ENCODE measurements at regions not wholly inside any gene's neighbourhood (a gene's known extent, or its start where the extent isn't known, plus 50 kb on each side); places are given as distances from the start of the nearest gene placed in this dataset.

DNA sequence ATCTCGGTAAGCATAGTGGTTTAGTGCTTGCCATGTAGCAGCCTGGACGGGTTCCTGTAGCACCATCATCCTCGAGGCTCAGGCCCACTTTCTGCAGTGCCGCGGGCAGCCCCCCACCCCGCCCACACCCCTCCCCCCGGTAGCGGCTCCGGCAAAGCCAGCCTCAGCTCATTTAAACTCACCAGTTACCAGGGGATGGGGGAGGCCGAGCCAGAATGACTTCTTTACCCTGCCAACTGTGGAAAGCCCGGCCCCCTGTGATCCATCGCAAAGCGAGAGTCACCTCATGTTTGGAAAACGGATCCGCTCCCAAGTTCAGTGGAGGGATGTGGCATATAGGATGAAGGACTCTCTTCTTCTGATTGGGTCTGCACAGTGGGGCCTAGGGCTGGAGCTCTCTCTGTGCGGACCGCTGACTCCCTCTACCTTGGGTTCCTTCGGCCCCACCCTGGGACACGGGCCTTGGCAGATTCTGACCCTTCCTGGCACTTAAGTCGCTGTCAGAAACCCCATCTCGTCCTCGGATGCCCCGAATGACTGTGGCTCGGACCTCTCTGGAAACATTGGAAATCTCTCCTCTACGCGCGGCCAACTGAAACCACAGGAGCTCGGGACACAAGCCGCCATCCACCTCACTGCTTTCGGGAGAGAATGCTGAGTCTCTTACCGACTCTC lies 337.8 kb upstream of the DEFB115 start:
- Histone ChIP-seq H3K27ac (ENCODE audit: low read length) (no peak overlapping the region), H3K4me2 (ENCODE audit: low read depth, low read length) (no peak overlapping the region), H3K79me2 (ENCODE audit: low read length) (no peaks in the 10 kb centered on the region), H3F3A (ENCODE audit: insufficient read depth, low read length) (no peaks in the 10 kb centered on the region), H3K9me3 (replicated peaks; ENCODE audit: insufficient read depth, low read length) (no peaks in the 10 kb centered on the region), H2AFZ (ENCODE audit: low read length) (no peak overlapping the region), H3K4me1 (ENCODE audit: low read length) (no peaks in the 10 kb centered on the region), H3K9ac (ENCODE audit: low read length) (no peak overlapping the region), H3K36me3 (replicated peaks; ENCODE audit: insufficient read depth, low read length) (no peaks in the 10 kb centered on the region), H3K9me2 (replicated peaks; ENCODE audit: insufficient read depth, low read length) (no peaks in the 10 kb centered on the region), H3K27me3 (replicated peaks; ENCODE audit: insufficient read depth, low read length) (no peaks in the 10 kb centered on the region), H3K4me3 (ENCODE audit: low read length) (no peak overlapping the region), H4K20me1 (ENCODE audit: insufficient read depth, low read length) (no peaks in the 10 kb centered on the region)
- no peak for DNase-seq
- TF ChIP-seq EZH2phosphoT487 (IDR thresholded peaks at IDR 0.05; ENCODE audit: low read length) (no peak), CTCF (IDR thresholded peaks at IDR 0.05; ENCODE audit: low read length) (no peak), EZH2 (optimal IDR thresholded peaks at IDR 0.05; ENCODE audit: low read depth, low read length) (no peak)

DNA sequence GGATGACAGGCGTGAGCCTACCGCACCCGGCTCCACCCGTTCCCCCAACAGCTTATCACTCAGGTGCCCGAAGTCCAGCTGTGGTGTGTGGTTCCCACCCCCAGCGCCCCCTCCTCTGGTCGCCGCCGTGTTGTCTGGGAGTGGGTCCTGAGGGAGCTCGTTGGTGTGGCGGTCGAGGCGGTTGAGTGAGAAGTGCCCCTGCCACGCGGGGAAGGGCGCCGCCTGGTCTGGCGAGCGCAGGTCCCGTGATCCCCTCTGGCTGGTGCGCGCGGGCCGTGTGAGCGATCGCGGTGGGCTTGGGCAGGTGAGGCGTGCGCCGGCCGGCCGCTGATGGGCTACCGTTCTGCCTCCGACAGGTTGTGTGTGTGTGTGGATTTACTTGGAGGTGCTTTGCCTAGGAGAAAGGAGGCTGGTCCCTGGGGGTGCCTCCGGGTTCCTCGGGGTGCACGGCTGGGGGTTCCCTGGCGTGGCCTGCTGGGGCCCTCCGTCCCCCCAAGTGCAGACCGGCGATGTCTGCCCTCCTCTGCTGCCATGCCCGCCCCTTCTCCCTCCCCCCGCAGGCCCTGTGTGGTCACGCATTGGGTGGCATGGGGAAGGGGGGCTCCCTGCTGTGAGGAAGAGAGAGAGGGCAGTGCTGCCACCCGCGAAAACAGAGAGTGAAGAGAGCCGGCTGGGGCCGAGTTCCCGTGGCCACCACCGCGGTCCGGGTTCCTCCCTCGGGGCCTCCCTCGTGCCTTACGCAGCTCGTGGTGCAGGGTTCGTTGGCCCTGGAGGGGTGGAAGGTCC lies 336.0 kb upstream of the DEFB115 start:
- Histone ChIP-seq H3K27me3 (replicated peaks; ENCODE audit: insufficient read depth, low read length) (no peaks in the 10 kb centered on the region), H3K36me3 (replicated peaks; ENCODE audit: insufficient read depth, low read length) (no peaks in the 10 kb centered on the region), H2AFZ (ENCODE audit: low read length) (no peak overlapping the region), H3K4me2 (ENCODE audit: low read depth, low read length) (no peak overlapping the region), H3K9ac (ENCODE audit: low read length) (no peak overlapping the region), H4K20me1 (ENCODE audit: insufficient read depth, low read length) (no peaks in the 10 kb centered on the region), H3K27ac (ENCODE audit: low read length) (no peak overlapping the region), H3K9me3 (replicated peaks; ENCODE audit: insufficient read depth, low read length) (no peaks in the 10 kb centered on the region), H3K79me2 (ENCODE audit: low read length) (no peaks in the 10 kb centered on the region), H3F3A (ENCODE audit: insufficient read depth, low read length) (no peaks in the 10 kb centered on the region), H3K9me2 (replicated peaks; ENCODE audit: insufficient read depth, low read length) (no peaks in the 10 kb centered on the region), H3K4me1 (ENCODE audit: low read length) (no peaks in the 10 kb centered on the region), H3K4me3 (ENCODE audit: low read length) (no peak overlapping the region)
- no peak for DNase-seq
- TF ChIP-seq EZH2 (optimal IDR thresholded peaks at IDR 0.05; ENCODE audit: low read depth, low read length): no peak
- no peak for TF ChIP-seq CTCF (IDR thresholded peaks at IDR 0.05; ENCODE audit: low read length)
- TF ChIP-seq EZH2phosphoT487 (IDR thresholded peaks at IDR 0.05; ENCODE audit: low read length): no peak

DNA sequence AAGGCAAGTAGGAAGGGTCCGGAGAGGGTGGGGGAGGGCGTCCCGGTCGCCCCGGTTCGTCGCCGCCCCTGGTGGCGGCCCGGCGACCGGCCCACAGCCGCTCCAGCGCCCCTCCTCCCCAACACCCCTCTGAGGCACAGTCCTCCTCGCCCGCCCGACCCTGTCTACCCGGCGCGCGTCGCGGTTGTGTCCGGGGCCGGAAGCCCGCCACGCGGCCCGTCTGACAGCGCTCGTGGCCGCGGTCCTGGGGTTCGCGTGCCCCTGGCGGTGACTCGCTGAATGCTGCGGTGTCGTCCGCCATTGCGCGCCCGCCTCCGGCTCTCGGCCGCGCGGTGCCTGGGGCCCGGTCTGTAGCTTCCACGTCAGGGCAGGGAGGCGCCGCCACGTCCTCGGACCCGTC lies 335.3 kb upstream of the DEFB115 start:
- Histone ChIP-seq H3K36me3 (replicated peaks; ENCODE audit: insufficient read depth, low read length) (no peaks in the 10 kb centered on the region), H3K4me3 (ENCODE audit: low read length) (no peak overlapping the region), H3K27ac (ENCODE audit: low read length) (no peak overlapping the region), H4K20me1 (ENCODE audit: insufficient read depth, low read length) (no peaks in the 10 kb centered on the region), H3K4me1 (ENCODE audit: low read length) (no peaks in the 10 kb centered on the region), H3K9ac (ENCODE audit: low read length) (no peak overlapping the region), H3F3A (ENCODE audit: insufficient read depth, low read length) (no peaks in the 10 kb centered on the region), H3K27me3 (replicated peaks; ENCODE audit: insufficient read depth, low read length) (no peaks in the 10 kb centered on the region), H3K9me2 (replicated peaks; ENCODE audit: insufficient read depth, low read length) (no peaks in the 10 kb centered on the region), H3K4me2 (ENCODE audit: low read depth, low read length) (no peak overlapping the region), H3K79me2 (ENCODE audit: low read length) (no peaks in the 10 kb centered on the region), H3K9me3 (replicated peaks; ENCODE audit: insufficient read depth, low read length) (no peaks in the 10 kb centered on the region), H2AFZ (ENCODE audit: low read length) (no peak overlapping the region)
- TF ChIP-seq EZH2phosphoT487 (IDR thresholded peaks at IDR 0.05; ENCODE audit: low read length): no peak
- TF ChIP-seq CTCF (IDR thresholded peaks at IDR 0.05; ENCODE audit: low read length): no peak
- TF ChIP-seq EZH2 (optimal IDR thresholded peaks at IDR 0.05; ENCODE audit: low read depth, low read length): no peak
- no peak for DNase-seq

Measured in MM.1S (cell line).